ENCODE measurements at regions not wholly inside any gene's neighbourhood (a gene's known extent, or its start where the extent isn't known, plus 50 kb on each side); places are given as distances from the start of the nearest gene placed in this dataset.

- TF ChIP-seq CTCF (IDR thresholded peaks at IDR 0.05): no peak
- intact Hi-C loops (cut with DNase I): no loop called here
- H3K4me3 ChIP-seq: no peak overlapping the region
- H3K9ac ChIP-seq (ENCODE audit: low read depth in 2 of 2, low read length in 2 of 2): no peak overlapping the region
- H3K36me3 ChIP-seq: no peaks in the 10 kb centered on the region
- no peaks in the 10 kb centered on the region for H3K4me1 ChIP-seq
- no peak for DNase-seq
- H3K27ac ChIP-seq: no peak overlapping the region
- no peaks in the 10 kb centered on the region for H3K27me3 ChIP-seq
- H3K9me3 ChIP-seq: no peaks in the 10 kb centered on the region
Measured at GRCh38 chr6:167469101-167469500, 144.2 kb downstream of the TTLL2 start.

GRCh38 chr6:167469672-167470071 is 144.8 kb downstream of the TTLL2 start:
- Histone ChIP-seq H3K9ac (ENCODE audit: low read depth in 2 of 2, low read length in 2 of 2) (no peak overlapping the region), H3K27ac (no peak overlapping the region), H3K4me1 (no peaks in the 10 kb centered on the region), H3K4me3 (no peak overlapping the region), H3K9me3 (no peaks in the 10 kb centered on the region), H3K36me3 (no peaks in the 10 kb centered on the region), H3K27me3 (no peaks in the 10 kb centered on the region)
- no peak for TF ChIP-seq CTCF (IDR thresholded peaks at IDR 0.05)
- no peak for DNase-seq
- intact Hi-C loops (cut with DNase I): no loop called here

GRCh38 chr6:167470101-167470835 is 145.4 kb downstream of the TTLL2 start:
- H3K9ac ChIP-seq (ENCODE audit: low read depth in 2 of 2, low read length in 2 of 2): no peak overlapping the region
- no peak for TF ChIP-seq CTCF (IDR thresholded peaks at IDR 0.05)
- H3K27me3 ChIP-seq: no peaks in the 10 kb centered on the region
- no peaks in the 10 kb centered on the region for H3K36me3 ChIP-seq
- no peaks in the 10 kb centered on the region for H3K4me1 ChIP-seq
- H3K4me3 ChIP-seq: no peak overlapping the region
- H3K27ac ChIP-seq: no peak overlapping the region
- DNase-seq: no peak
- intact Hi-C loops (cut with DNase I): no loop called here
- H3K9me3 ChIP-seq: no peaks in the 10 kb centered on the region

- TF ChIP-seq CTCF (IDR thresholded peaks at IDR 0.05): no peak
- H3K36me3 ChIP-seq: no peaks in the 10 kb centered on the region
- no peak overlapping the region for H3K4me3 ChIP-seq
- intact Hi-C loops (cut with DNase I): no loop called here
- no peak overlapping the region for H3K9ac ChIP-seq (ENCODE audit: low read depth in 2 of 2, low read length in 2 of 2)
- no peak overlapping the region for H3K27ac ChIP-seq
- no peaks in the 10 kb centered on the region for H3K9me3 ChIP-seq
- no peaks in the 10 kb centered on the region for H3K27me3 ChIP-seq
- H3K4me1 ChIP-seq: no peaks in the 10 kb centered on the region
- DNase-seq: no peak
Measured at GRCh38 chr6:167470836-167471547, 146.1 kb downstream of the TTLL2 start.

- Histone ChIP-seq H3K9me3 (no peaks in the 10 kb centered on the region), H3K4me1 (no peaks in the 10 kb centered on the region), H3K4me3 (no peak overlapping the region), H3K27me3 (no peaks in the 10 kb centered on the region), H3K36me3 (no peaks in the 10 kb centered on the region), H3K27ac (no peak overlapping the region), H3K9ac (ENCODE audit: low read depth in 2 of 2, low read length in 2 of 2) (no peak overlapping the region)
- DNase-seq: no peak
- intact Hi-C loops (cut with DNase I): no loop called here
- TF ChIP-seq CTCF (IDR thresholded peaks at IDR 0.05): no peak
Measured at GRCh38 chr6:167471548-167471930, 146.7 kb downstream of the TTLL2 start.

Measured in colonic mucosa (tissue), 4 donors.